GM23338 (cell line): ENCODE measurements at regions not wholly inside any gene's neighbourhood (a gene's known extent, or its start where the extent isn't known, plus 50 kb on each side); places are given as distances from the start of the nearest gene placed in this dataset.

Experiments used
- ATAC-seq: fragments of 200-7000 bp; cut with Tn5 transposase; 3 replicates; pipeline ENCODE4 v1.9.1; 2020
- DNase-seq: peaks from one replicate; pipeline ENCODE4 v3.0.0-alpha.2; 2015; ENCODE audit warnings: low spot score
- H2AFZ ChIP-seq: fragments of 200-600 bp; sonication (generic); 2 replicates; pipeline ENCODE4 v1.8.0; 2016; ENCODE audit warnings: antibody characterized with exemption, mild to moderate bottlenecking, moderate library complexity
- H3F3A ChIP-seq: fragments of 200-600 bp; sonication (generic); replicated peaks from 2 replicates; pipeline ENCODE4 v1.8.0; 2017; ENCODE audit warnings: antibody characterized with exemption, mixed run types, low read depth
- H3K27ac ChIP-seq: fragments of 200-600 bp; sonication (generic); 2 replicates; pipeline ENCODE4 v1.6.1; 2016; ENCODE audit warnings: low read depth
- H3K27me3 ChIP-seq: fragments of 200-600 bp; sonication (generic); 2 replicates; pipeline ENCODE4 v1.8.0; 2016; ENCODE audit warnings: mild to moderate bottlenecking, mixed run types, moderate library complexity; ENCODE audit not compliant: insufficient read depth
- H3K36me3 ChIP-seq: fragments of 200-600 bp; sonication (generic); 2 replicates; pipeline ENCODE4 v1.8.0; 2016; ENCODE audit warnings: mild to moderate bottlenecking; ENCODE audit not compliant: insufficient read depth
- H3K4me1 ChIP-seq: fragments of 200-600 bp; sonication (generic); 2 replicates; pipeline ENCODE4 v1.8.0; 2016; ENCODE audit warnings: mild to moderate bottlenecking, moderate library complexity; ENCODE audit not compliant: insufficient read depth
- H3K4me2 ChIP-seq: fragments of 200-600 bp; sonication (generic); 2 replicates; pipeline ENCODE4 v1.7.1; 2017; ENCODE audit warnings: mixed run types
- H3K4me3 ChIP-seq: fragments of 200-600 bp; sonication (generic); 2 replicates; pipeline ENCODE4 v1.6.1; 2016; ENCODE audit warnings: mixed run types
- H3K79me2 ChIP-seq: fragments of 200-600 bp; sonication (generic); replicated peaks from 2 replicates; pipeline ENCODE4 v1.8.0; 2017; ENCODE audit warnings: mild to moderate bottlenecking; ENCODE audit not compliant: insufficient read depth
- H3K9me2 ChIP-seq: fragments of 200-600 bp; sonication (generic); 2 replicates; pipeline ENCODE4 v1.8.0; 2017; ENCODE audit not compliant: insufficient read depth
- H4K20me1 ChIP-seq: fragments of 200-600 bp; sonication (generic); replicated peaks from 2 replicates; pipeline ENCODE4 v1.8.0; 2017; ENCODE audit warnings: mild to moderate bottlenecking; ENCODE audit not compliant: insufficient read depth
- H3K27ac Mint-ChIP-seq: 2 replicates; pipeline ENCODE4 v1.8.0; 2020; ENCODE audit warnings: inconsistent platforms, mild to moderate bottlenecking, moderate library complexity, mixed read lengths
- H3K27me3 Mint-ChIP-seq: 3 replicates; pipeline ENCODE4 v1.8.0; 2022; ENCODE audit warnings: low read depth, mild to moderate bottlenecking, moderate library complexity, mixed read lengths, inconsistent platforms; ENCODE audit not compliant: insufficient read depth, poor library complexity
- H3K36me3 Mint-ChIP-seq: 3 replicates; pipeline ENCODE4 v1.8.0; 2021; ENCODE audit warnings: low read depth, mild to moderate bottlenecking, inconsistent platforms, moderate library complexity, mixed read lengths
- H3K4me1 Mint-ChIP-seq: 3 replicates; pipeline ENCODE4 v1.8.0; 2020; ENCODE audit warnings: mild to moderate bottlenecking, inconsistent platforms, mixed read lengths
- H3K4me3 Mint-ChIP-seq: 3 replicates; pipeline ENCODE4 v1.8.0; 2021; ENCODE audit warnings: moderate library complexity, mild to moderate bottlenecking, inconsistent platforms, mixed read lengths
- H3K9me3 Mint-ChIP-seq: 3 replicates; pipeline ENCODE4 v1.8.0; 2020; ENCODE audit warnings: moderate library complexity, mild to moderate bottlenecking, inconsistent platforms, mixed read lengths
- CREB1 ChIP-seq: fragments of 250-450 bp; sonication (Bioruptor Pico); IDR thresholded peaks from 2 replicates; pipeline ENCODE4 v1.5.0; 2020; ENCODE audit warnings: low read depth, mild to moderate bottlenecking, moderate library complexity
- CTCF ChIP-seq, 2 experiments: fragments of 200-600 bp in 1 of 2; sonication (generic) in 1 of 2; conservative IDR thresholded peaks; 2 replicates each; pipeline versions ENCODE4 v1.5.1 to v1.6.1; 2016 to 2017; ENCODE audit warnings: antibody characterized with exemption in 2 of 2, low read depth in 2 of 2, mild to moderate bottlenecking in 2 of 2, moderate library complexity in 1 of 2
- ETS1 ChIP-seq: IDR thresholded peaks from 2 replicates; pipeline ENCODE4 v1.6.1; 2016; ENCODE audit warnings: antibody characterized with exemption
- EZH2 ChIP-seq: fragments of 200-600 bp; sonication (generic); IDR thresholded peaks from one replicate; pipeline ENCODE4 v1.8.0; 2017; ENCODE audit warnings: antibody characterized with exemption, mild to moderate bottlenecking, low read depth; ENCODE audit not compliant: unreplicated experiment
- EZH2phosphoT487 ChIP-seq: fragments of 200-600 bp; sonication (generic); IDR thresholded peaks from one replicate; pipeline ENCODE4 v1.8.1; 2018; ENCODE audit warnings: antibody characterized with exemption; ENCODE audit not compliant: unreplicated experiment
- JUNB ChIP-seq: IDR thresholded peaks from one replicate; pipeline ENCODE4 v1.6.1; 2016; ENCODE audit warnings: antibody characterized with exemption; ENCODE audit not compliant: unreplicated experiment
- NANOG ChIP-seq: IDR thresholded peaks from 2 replicates; pipeline ENCODE4 v1.6.1; 2016; ENCODE audit warnings: antibody characterized with exemption, borderline replicate concordance
- POLR2AphosphoS5 ChIP-seq: IDR thresholded peaks from 2 replicates; pipeline ENCODE4 v1.6.1; 2016; ENCODE audit warnings: antibody characterized with exemption, low read depth
- REST ChIP-seq: IDR thresholded peaks from one replicate; pipeline ENCODE4 v1.6.1; 2018; ENCODE audit warnings: antibody characterized with exemption; ENCODE audit not compliant: unreplicated experiment
- STAT1 ChIP-seq: IDR thresholded peaks from one replicate; pipeline ENCODE4 v1.6.1; 2016; ENCODE audit warnings: antibody characterized with exemption; ENCODE audit not compliant: unreplicated experiment
- ZNF114 ChIP-seq: fragments of 250-450 bp; sonication (Bioruptor Pico); IDR thresholded peaks from 2 replicates; pipeline ENCODE4 v1.5.0; 2020; ENCODE audit warnings: mild to moderate bottlenecking, moderate library complexity
- ZNF331 ChIP-seq: fragments of 250-450 bp; sonication (Bioruptor Pico); IDR thresholded peaks from 2 replicates; pipeline ENCODE4 v1.5.0; 2020; ENCODE audit warnings: low read depth, mild to moderate bottlenecking, moderate library complexity
- ZNF462 ChIP-seq: fragments of 250-450 bp; sonication (Bioruptor Pico); IDR thresholded peaks from 2 replicates; pipeline ENCODE4 v1.5.0; 2020; ENCODE audit warnings: mild to moderate bottlenecking, moderate library complexity

- Histone ChIP-seq H3K79me2 (no peaks in the 10 kb centered on the region), H3K4me3 (no peak overlapping the region), H3F3A (no peaks in the 10 kb centered on the region), H3K27ac (no peak overlapping the region), H3K4me1 (no peaks in the 10 kb centered on the region), H3K27me3 (no peaks in the 10 kb centered on the region), H2AFZ (no peak overlapping the region), H4K20me1 (no peaks in the 10 kb centered on the region), H3K36me3 (no peaks in the 10 kb centered on the region), H3K4me2 (no peak overlapping the region), H3K9me2 (no peaks in the 10 kb centered on the region; the same call in none of the 2 replicates)
- H3K27me3 Mint-ChIP-seq = no peaks in the 10 kb centered on the region
- H3K27ac Mint-ChIP-seq = no peak overlapping the region
- ATAC-seq = no peak
- no peaks in the 10 kb centered on the region for H3K36me3 Mint-ChIP-seq
- H3K4me3 Mint-ChIP-seq = no peak overlapping the region
- no peaks in the 10 kb centered on the region for H3K9me3 Mint-ChIP-seq
- H3K4me1 Mint-ChIP-seq = peaks cover 5% of the 10 kb centered on the region; the same call in 2 of the 3 replicates
- no peak for DNase-seq
- TF ChIP-seq EZH2phosphoT487 (no peak), JUNB (no peak), REST (no peak), EZH2 (no peak), ZNF462 (no peak), ETS1 (no peak), ZNF331 (CRISPR knock-in tag) (no peak), CTCF (conservative IDR thresholded peaks at IDR 0.05; ENCODE audit: low read depth in 2 of 2) (no peak), POLR2AphosphoS5 (no peak), ZNF114 (CRISPR knock-in tag) (no peak), NANOG (no peak), CREB1 (CRISPR knock-in tag) (no peak), STAT1 (no peak)
Measured at GRCh38 chr1:199242601-199243000, 603.8 kb downstream of the PTPRC start.
